SU-DHL-6 (cell line): ENCODE measurements at regions not wholly inside any gene's neighbourhood (a gene's known extent, or its start where the extent isn't known, plus 50 kb on each side); places are given as distances from the start of the nearest gene placed in this dataset.

ENCODE experiments used
- H2AFZ ChIP-seq: fragments of 200-600 bp; sonication (generic); 2 replicates; pipeline ENCODE4 v1.6.1; 2014; ENCODE audit warnings: low read depth, mild to moderate bottlenecking, moderate library complexity, mixed read lengths, antibody characterized with exemption, low read length; ENCODE audit not compliant: severe bottlenecking
- H3F3A ChIP-seq: fragments of 200-600 bp; shearing (Covaris generic); 2 replicates; pipeline ENCODE4 v1.6.0; 2016; ENCODE audit warnings: antibody characterized with exemption, mild to moderate bottlenecking; ENCODE audit not compliant: insufficient read depth
- H3K27ac ChIP-seq: fragments of 200-600 bp; sonication (generic); 2 replicates; pipeline ENCODE4 v1.5.1; 2016; ENCODE audit warnings: low read depth, mild to moderate bottlenecking, low read length, moderate library complexity, mixed read lengths
- H3K27me3 ChIP-seq: fragments of 200-600 bp; sonication (generic), shearing (Covaris generic); 2 replicates; pipeline ENCODE4 v1.6.0; 2014; ENCODE audit warnings: mild to moderate bottlenecking, low read length
- H3K36me3 ChIP-seq: fragments of 200-600 bp; sonication (generic); 2 replicates; pipeline ENCODE4 v1.6.1; 2014; ENCODE audit warnings: mild to moderate bottlenecking, low read length, mixed read lengths
- H3K4me2 ChIP-seq: fragments of 300-600, 200-600 bp; shearing (Covaris generic), sonication (generic); 2 replicates; pipeline ENCODE4 v1.6.0; 2014; ENCODE audit warnings: low read length, low read depth, mild to moderate bottlenecking; ENCODE audit not compliant: poor library complexity, severe bottlenecking
- H3K4me3 ChIP-seq: fragments of 200-600 bp; sonication (generic); 2 replicates; pipeline ENCODE4 v1.5.1; 2014; ENCODE audit warnings: antibody characterized with exemption, low read length, mild to moderate bottlenecking, mixed read lengths; ENCODE audit not compliant: insufficient read depth, poor library complexity, severe bottlenecking
- H3K79me2 ChIP-seq: fragments of 200-600 bp; sonication (generic); 2 replicates; pipeline ENCODE4 v1.6.1; 2014; ENCODE audit warnings: mild to moderate bottlenecking, low read length, moderate library complexity; ENCODE audit not compliant: insufficient read depth
- H3K9ac ChIP-seq: fragments of 200-600 bp; sonication (generic); 2 replicates; pipeline ENCODE4 v1.7.0; 2014; ENCODE audit warnings: mild to moderate bottlenecking, low read length
- H3K9me2 ChIP-seq: fragments of 200-600 bp; sonication (generic); replicated peaks from 2 replicates; pipeline ENCODE4 v1.6.1; 2014; ENCODE audit warnings: low read length; ENCODE audit not compliant: insufficient read depth
- H3K9me3 ChIP-seq: fragments of 200-600 bp; sonication (generic); 2 replicates; pipeline ENCODE4 v1.6.1; 2014; ENCODE audit warnings: low read length, mixed read lengths; ENCODE audit not compliant: insufficient read depth
- H4K20me1 ChIP-seq: fragments of 200-600 bp; sonication (generic); 2 replicates; pipeline ENCODE4 v1.6.1; 2014; ENCODE audit warnings: low read depth, mild to moderate bottlenecking, antibody characterized with exemption, low read length, moderate library complexity, mixed read lengths
- EZH2phosphoT487 ChIP-seq: fragments of 200-600 bp; sonication (generic), shearing (Covaris generic); conservative IDR thresholded peaks from 2 replicates; pipeline ENCODE4 v1.6.1; 2018; ENCODE audit warnings: mild to moderate bottlenecking, antibody characterized with exemption, low read length, moderate library complexity, mixed read lengths
- TF ChIP-seq, protein P1 (sequence below): fragments of 200-600 bp; sonication (generic); IDR thresholded peaks from one replicate; pipeline ENCODE4 v1.5.1; 2017; ENCODE audit warnings: antibody characterized with exemption, mild to moderate bottlenecking, low read length, moderate library complexity; ENCODE audit not compliant: insufficient read depth, poor library complexity, severe bottlenecking

DNA sequence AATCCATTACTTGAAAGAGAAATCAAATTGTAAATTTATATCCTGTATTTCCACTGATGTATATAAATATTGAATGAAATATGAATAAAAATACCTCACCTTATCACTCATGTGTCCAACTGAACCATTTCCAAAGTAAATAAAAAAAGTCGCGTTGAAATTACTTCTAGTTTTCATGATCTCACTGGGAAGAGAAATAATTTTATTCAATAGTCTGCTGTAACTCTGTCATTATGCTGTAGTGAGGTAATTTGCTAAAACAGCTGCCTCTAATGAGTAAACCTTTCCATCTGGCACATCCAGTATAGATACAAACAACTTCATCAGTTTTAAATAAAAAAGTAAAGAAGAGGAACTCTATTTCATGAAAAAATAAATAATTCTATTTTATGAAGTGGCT lies 611.5 kb downstream of the ZNF608 start:
- Histone ChIP-seq H2AFZ (no peak overlapping the region), H3K4me2 (no peak overlapping the region), H3K9ac (no peak overlapping the region), H3K9me3 (no peaks in the 10 kb centered on the region), H3K36me3 (no peaks in the 10 kb centered on the region), H3K27ac (no peak overlapping the region), H3K79me2 (no peaks in the 10 kb centered on the region), H3K9me2 (no peaks in the 10 kb centered on the region), H3F3A (no peaks in the 10 kb centered on the region), H3K4me3 (no peak overlapping the region), H4K20me1 (no peaks in the 10 kb centered on the region), H3K27me3 (no peaks in the 10 kb centered on the region)
- TF ChIP-seq, protein P1, sequence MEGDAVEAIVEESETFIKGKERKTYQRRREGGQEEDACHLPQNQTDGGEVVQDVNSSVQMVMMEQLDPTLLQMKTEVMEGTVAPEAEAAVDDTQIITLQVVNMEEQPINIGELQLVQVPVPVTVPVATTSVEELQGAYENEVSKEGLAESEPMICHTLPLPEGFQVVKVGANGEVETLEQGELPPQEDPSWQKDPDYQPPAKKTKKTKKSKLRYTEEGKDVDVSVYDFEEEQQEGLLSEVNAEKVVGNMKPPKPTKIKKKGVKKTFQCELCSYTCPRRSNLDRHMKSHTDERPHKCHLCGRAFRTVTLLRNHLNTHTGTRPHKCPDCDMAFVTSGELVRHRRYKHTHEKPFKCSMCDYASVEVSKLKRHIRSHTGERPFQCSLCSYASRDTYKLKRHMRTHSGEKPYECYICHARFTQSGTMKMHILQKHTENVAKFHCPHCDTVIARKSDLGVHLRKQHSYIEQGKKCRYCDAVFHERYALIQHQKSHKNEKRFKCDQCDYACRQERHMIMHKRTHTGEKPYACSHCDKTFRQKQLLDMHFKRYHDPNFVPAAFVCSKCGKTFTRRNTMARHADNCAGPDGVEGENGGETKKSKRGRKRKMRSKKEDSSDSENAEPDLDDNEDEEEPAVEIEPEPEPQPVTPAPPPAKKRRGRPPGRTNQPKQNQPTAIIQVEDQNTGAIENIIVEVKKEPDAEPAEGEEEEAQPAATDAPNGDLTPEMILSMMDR, result no peak
- TF ChIP-seq EZH2phosphoT487, result no peak

DNA sequence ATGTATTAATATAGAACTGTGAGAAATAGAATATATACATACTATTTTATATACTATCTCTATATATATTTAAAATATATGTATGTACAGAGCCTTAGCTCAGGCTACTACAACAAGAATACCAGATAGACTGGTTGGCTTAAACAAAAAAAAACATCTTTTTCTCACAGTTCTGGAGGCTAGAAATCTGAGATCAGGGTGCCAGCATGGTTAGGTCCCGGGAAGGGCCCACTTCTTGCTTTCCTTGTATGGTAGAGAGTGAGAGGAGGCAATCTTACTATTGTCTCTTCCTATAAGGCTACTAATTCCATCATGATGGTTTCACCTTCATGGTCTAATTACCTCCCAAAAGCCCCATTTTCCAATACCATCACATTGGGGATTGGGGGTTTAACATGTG lies 613.0 kb downstream of the ZNF608 start:
- Histone ChIP-seq H2AFZ (no peak overlapping the region), H3F3A (no peaks in the 10 kb centered on the region), H4K20me1 (no peaks in the 10 kb centered on the region), H3K4me3 (no peak overlapping the region), H3K36me3 (no peaks in the 10 kb centered on the region), H3K9ac (no peak overlapping the region), H3K27ac (no peak overlapping the region), H3K9me2 (no peaks in the 10 kb centered on the region), H3K79me2 (no peaks in the 10 kb centered on the region), H3K4me2 (no peak overlapping the region), H3K9me3 (no peaks in the 10 kb centered on the region), H3K27me3 (no peaks in the 10 kb centered on the region)
- TF ChIP-seq, protein P1, result no peak
- no peak for TF ChIP-seq EZH2phosphoT487

DNA sequence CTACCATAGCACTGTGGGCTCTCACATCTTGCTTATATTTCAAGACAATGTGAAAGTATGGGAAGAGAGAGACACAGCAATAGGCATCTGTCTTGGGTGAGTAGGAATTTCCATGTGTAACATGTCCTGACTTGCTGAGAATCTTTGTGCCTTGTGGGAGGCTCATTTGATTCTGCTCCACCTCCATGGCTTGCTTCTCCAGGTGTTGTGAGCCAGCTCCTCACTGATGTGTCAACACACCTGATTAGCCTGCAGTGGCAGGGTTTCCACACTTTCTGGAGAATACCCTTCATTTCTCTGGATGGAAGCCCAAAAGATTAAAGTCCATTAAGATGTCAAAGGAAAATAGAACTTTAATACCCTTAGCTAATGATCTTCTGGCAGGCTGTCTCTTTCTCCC lies 613.6 kb downstream of the ZNF608 start:
- H3K4me2 ChIP-seq, result no peak overlapping the region
- no peak overlapping the region for H2AFZ ChIP-seq
- H3K79me2 ChIP-seq, result no peaks in the 10 kb centered on the region
- no peaks in the 10 kb centered on the region for H3K27me3 ChIP-seq
- H4K20me1 ChIP-seq, result no peaks in the 10 kb centered on the region
- H3K9me2 ChIP-seq, result no peaks in the 10 kb centered on the region
- no peak for TF ChIP-seq EZH2phosphoT487
- TF ChIP-seq, protein P1, result no peak
- no peak overlapping the region for H3K27ac ChIP-seq
- no peak overlapping the region for H3K9ac ChIP-seq
- no peaks in the 10 kb centered on the region for H3F3A ChIP-seq
- H3K4me3 ChIP-seq, result no peak overlapping the region
- H3K9me3 ChIP-seq, result no peaks in the 10 kb centered on the region
- H3K36me3 ChIP-seq, result no peaks in the 10 kb centered on the region
